DLD1 (cell line): ENCODE measurements at regions not wholly inside any gene's neighbourhood (a gene's known extent, or its start where the extent isn't known, plus 50 kb on each side); places are given as distances from the start of the nearest gene placed in this dataset.

Experiments used
- in situ Hi-C: cut with HindIII; loops from 2 replicates; pipeline ENCODE4 v1.10.0; 2017; ENCODE audit warnings: low sequenced_read_pairs

- in situ Hi-C loops = no loop called here
These were observed 333.6 kb upstream of the ZNF32 start for GRCh38 chr10:43982250-43982649.

GRCh38 chr10:43981696-43982095, 333.0 kb upstream of the ZNF32 start:
- in situ Hi-C loops = no loop called here

GRCh38 chr10:43981232-43981631, 332.6 kb upstream of the ZNF32 start:
- in situ Hi-C loops = no loop called here

GRCh38 chr10:43980715-43981114, 332.0 kb upstream of the ZNF32 start:
- in situ Hi-C loops = no loop called here

GRCh38 chr10:43980313-43980712, 331.6 kb upstream of the ZNF32 start:
- in situ Hi-C loops = no loop called here

GRCh38 chr10:43979551-43979950, 330.9 kb upstream of the ZNF32 start:
- in situ Hi-C loops = no loop called here

GRCh38 chr10:43978936-43979335, 330.3 kb upstream of the ZNF32 start:
- in situ Hi-C loops = no loop called here

GRCh38 chr10:43978091-43978490, 329.4 kb upstream of the ZNF32 start:
- in situ Hi-C loops = no loop called here

- in situ Hi-C loops = no loop called here
These were observed 327.6 kb upstream of the ZNF32 start for GRCh38 chr10:43976292-43976691.

GRCh38 chr10:43973801-43974200, 325.1 kb upstream of the ZNF32 start:
- in situ Hi-C loops = no loop called here

- in situ Hi-C loops = no loop called here
These were observed 324.4 kb upstream of the ZNF32 start for GRCh38 chr10:43972976-43973647.

GRCh38 chr10:43971981-43972380, 323.3 kb upstream of the ZNF32 start:
- in situ Hi-C loops = no loop called here

GRCh38 chr10:43971306-43971705, 322.6 kb upstream of the ZNF32 start:
- in situ Hi-C loops = no loop called here

GRCh38 chr10:43970717-43971116, 322.0 kb upstream of the ZNF32 start:
- in situ Hi-C loops = no loop called here

- in situ Hi-C loops = no loop called here
These were observed 321.5 kb upstream of the ZNF32 start for GRCh38 chr10:43970018-43970698.

- in situ Hi-C loops = no loop called here
These were observed 320.8 kb upstream of the ZNF32 start for GRCh38 chr10:43969506-43969905.

GRCh38 chr10:43968961-43969360, 320.3 kb upstream of the ZNF32 start:
- in situ Hi-C loops = no loop called here

GRCh38 chr10:43968076-43968475, 319.4 kb upstream of the ZNF32 start:
- in situ Hi-C loops = no loop called here

- in situ Hi-C loops = no loop called here
These were observed 317.9 kb upstream of the ZNF32 start for GRCh38 chr10:43966571-43966965.

- in situ Hi-C loops = no loop called here
These were observed 317.4 kb upstream of the ZNF32 start for GRCh38 chr10:43965918-43966570.

- in situ Hi-C loops = no loop called here
These were observed 316.6 kb upstream of the ZNF32 start for GRCh38 chr10:43965033-43965917.
